ENCODE measurements at regions not wholly inside any gene's neighbourhood (a gene's known extent, or its start where the extent isn't known, plus 50 kb on each side); places are given as distances from the start of the nearest gene placed in this dataset.

DNA sequence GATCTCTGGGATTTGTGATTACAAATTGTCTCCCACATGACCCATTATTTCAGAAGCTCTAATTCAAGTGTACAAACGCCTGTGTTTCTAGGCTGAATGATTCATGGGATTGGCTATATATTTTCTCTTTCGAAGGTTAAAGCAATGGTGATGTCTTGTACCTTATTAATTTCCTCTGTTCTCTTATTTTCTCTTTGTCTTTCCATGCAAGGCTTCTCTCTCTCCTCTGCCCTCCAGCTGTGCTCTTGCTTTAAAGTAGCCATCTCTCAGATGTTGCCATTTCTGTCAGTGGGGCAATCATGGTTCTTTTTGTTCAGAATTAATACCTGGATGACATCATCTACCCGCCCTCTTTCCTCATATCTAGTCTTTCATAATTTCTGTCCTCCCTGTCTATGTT is 184.3 kb upstream of the ATP10B start:
- TF ChIP-seq CTCF (IDR thresholded peaks at IDR 0.05) (no peak), POLR2A (IDR thresholded peaks at IDR 0.05) (no peak)
